Activated CD8-positive, alpha-beta memory T cell treated with anti-CD3 and anti-CD28 coated beads, Interleukin-2, amount 10 ng/mL, durations not matched to agents 7 days and 5 days (primary cell): ENCODE measurements at regions not wholly inside any gene's neighbourhood (a gene's known extent, or its start where the extent isn't known, plus 50 kb on each side); places are given as distances from the start of the nearest gene placed in this dataset.

ENCODE experiments used
- ATAC-seq: fragments of 150-1000 bp; cut with Tn5 transposase; one replicate; pipeline ENCODE4 v1.10.0; 2021; ENCODE audit warnings: moderate library complexity
- CTCF ChIA-PET: fragments of 350-600 bp; sonication (Branson Sonifier 250); formaldehyde crosslinking; loops from one replicate; lab custom pipeline; 2021; ENCODE audit warnings: antibody characterized with exemption; lab: Charles Lee
- DNase-seq: peaks from one replicate; pipeline ENCODE4 v3.0.0-alpha.2; 2020
- H3K27ac Mint-ChIP-seq: one replicate; pipeline ENCODE4 v1.8.0; 2021; ENCODE audit warnings: mild to moderate bottlenecking, mixed read lengths
- H3K27me3 Mint-ChIP-seq: one replicate; pipeline ENCODE4 v1.8.0; 2021; ENCODE audit warnings: mixed read lengths
- H3K36me3 Mint-ChIP-seq: one replicate; pipeline ENCODE4 v1.8.0; 2021; ENCODE audit warnings: mild to moderate bottlenecking, mixed read lengths
- H3K4me1 Mint-ChIP-seq: one replicate; pipeline ENCODE4 v1.8.0; 2021; ENCODE audit warnings: mixed read lengths
- H3K4me3 Mint-ChIP-seq: one replicate; pipeline ENCODE4 v1.8.0; 2021; ENCODE audit warnings: mild to moderate bottlenecking, moderate library complexity, mixed read lengths
- H3K9me3 Mint-ChIP-seq: one replicate; pipeline ENCODE4 v1.8.0; 2022; ENCODE audit warnings: low read depth, mixed read lengths

DNA sequence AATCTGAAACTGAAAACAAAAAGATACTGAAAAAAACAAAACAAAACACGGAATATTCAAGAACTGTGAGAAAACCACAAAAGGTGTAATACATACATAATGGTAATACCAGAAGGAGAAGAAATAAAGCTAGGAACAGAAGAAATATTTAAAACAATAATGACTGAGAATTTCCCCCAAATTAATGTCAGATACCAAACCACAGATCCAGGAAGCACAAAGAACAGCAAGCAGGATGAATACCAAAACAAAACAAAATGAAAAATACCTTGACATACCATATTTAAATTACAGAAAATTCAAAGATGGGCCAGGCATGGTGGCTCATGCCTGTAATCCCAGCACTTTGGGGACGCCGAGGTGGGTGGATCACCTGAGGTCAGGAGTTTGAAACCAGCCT lies 57.7 kb upstream of the PARD3 start:
- H3K4me1 Mint-ChIP-seq: no peaks in the 10 kb centered on the region
- CTCF ChIA-PET: no interaction called here
- no peaks in the 10 kb centered on the region for H3K9me3 Mint-ChIP-seq
- H3K36me3 Mint-ChIP-seq: no peaks in the 10 kb centered on the region
- ATAC-seq: no peak
- peaks cover 2% of the 10 kb centered on the region for H3K27me3 Mint-ChIP-seq
- H3K4me3 Mint-ChIP-seq: no peak overlapping the region
- DNase-seq: no peak
- H3K27ac Mint-ChIP-seq: no peak overlapping the region

DNA sequence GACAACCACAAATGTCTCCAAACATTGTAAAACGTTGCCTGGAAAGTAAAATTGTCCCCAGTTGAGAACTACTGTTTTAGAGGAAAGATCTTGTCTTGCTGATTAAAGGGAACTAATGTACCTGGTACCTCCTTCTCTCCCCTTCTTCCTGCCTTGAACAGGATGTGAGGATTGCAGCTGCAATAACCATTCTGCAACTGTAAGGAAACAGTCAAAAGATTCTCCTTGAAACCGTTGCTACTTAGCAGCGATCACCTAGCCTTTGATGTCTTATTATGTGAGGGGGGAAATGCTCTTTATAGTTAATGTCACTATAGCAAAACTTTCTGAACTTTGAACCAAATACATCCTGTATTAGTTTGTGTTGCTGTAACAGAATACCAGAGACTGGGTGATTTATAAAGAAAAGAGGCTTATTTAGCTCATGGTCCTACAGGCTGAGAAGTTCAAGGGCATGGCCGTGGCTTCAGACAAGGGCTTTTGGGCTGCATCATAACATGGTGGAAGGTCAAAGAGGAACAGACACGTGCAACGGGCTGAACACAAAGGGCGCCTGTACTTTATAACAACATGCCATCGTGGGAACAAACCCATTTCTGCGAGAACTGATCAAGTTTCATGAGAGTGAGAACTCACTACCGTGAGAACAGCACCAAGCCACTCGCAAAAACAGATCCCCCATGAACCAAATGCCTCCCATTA lies 54.2 kb upstream of the PARD3 start:
- no peaks in the 10 kb centered on the region for H3K36me3 Mint-ChIP-seq
- no peaks in the 10 kb centered on the region for H3K9me3 Mint-ChIP-seq
- ATAC-seq (no peak), DNase-seq (no peak)
- no peaks in the 10 kb centered on the region for H3K4me1 Mint-ChIP-seq
- H3K27me3 Mint-ChIP-seq: peaks cover 2% of the 10 kb centered on the region
- H3K27ac Mint-ChIP-seq: no peak overlapping the region
- CTCF ChIA-PET: no interaction called here
- H3K4me3 Mint-ChIP-seq: no peak overlapping the region

- CTCF ChIA-PET: no interaction called here
- Mint-ChIP-seq H3K27me3 (peaks cover 2% of the 10 kb centered on the region), H3K36me3 (no peaks in the 10 kb centered on the region), H3K27ac (no peak overlapping the region), H3K4me3 (no peak overlapping the region), H3K9me3 (no peaks in the 10 kb centered on the region), H3K4me1 (no peaks in the 10 kb centered on the region)
- ATAC-seq: no peak
- DNase-seq: no peak
Observed at GRCh38 chr10:34868589-34868988, 53.5 kb upstream of the PARD3 start.

GRCh38 chr10:34866848-34867247 lies 51.8 kb upstream of the PARD3 start:
- no peaks in the 10 kb centered on the region for H3K27me3 Mint-ChIP-seq
- no peak overlapping the region for H3K27ac Mint-ChIP-seq
- no peaks in the 10 kb centered on the region for H3K9me3 Mint-ChIP-seq
- CTCF ChIA-PET: no interaction called here
- DNase-seq (no peak), ATAC-seq (no peak)
- H3K4me3 Mint-ChIP-seq: no peak overlapping the region
- no peaks in the 10 kb centered on the region for H3K36me3 Mint-ChIP-seq
- no peaks in the 10 kb centered on the region for H3K4me1 Mint-ChIP-seq
